SK-N-SH treated with all-trans-retinoic acid at 6 μM for 48 hours (cell line): ENCODE measurements at regions not wholly inside any gene's neighbourhood (a gene's known extent, or its start where the extent isn't known, plus 50 kb on each side); places are given as distances from the start of the nearest gene placed in this dataset.

Source experiments
- ATAC-seq: fragments of 200-7000 bp; cut with Tn5 transposase; 3 replicates; pipeline ENCODE4 v1.9.1; 2020; ENCODE audit warnings: mild to moderate bottlenecking, moderate library complexity
- ARNTL ChIP-seq: fragments of 450-650 bp; formaldehyde crosslinking; IDR thresholded peaks from 2 replicates; pipeline ENCODE4 v1.5.0; 2020; ENCODE audit warnings: low read depth, mild to moderate bottlenecking, moderate library complexity, borderline replicate concordance
- BACH2 ChIP-seq: fragments of 250-450 bp; sonication (Bioruptor Pico); IDR thresholded peaks from 2 replicates; pipeline ENCODE4 v1.9.0; 2021; ENCODE audit warnings: mild to moderate bottlenecking, borderline replicate concordance
- CREB5 ChIP-seq: fragments of 250-450 bp; sonication (Bioruptor Pico); IDR thresholded peaks from 2 replicates; pipeline ENCODE4 v1.5.1; 2020; ENCODE audit warnings: low read depth, mild to moderate bottlenecking, moderate library complexity
- CSRNP3 ChIP-seq: fragments of 250-450 bp; sonication (Bioruptor Pico); IDR thresholded peaks from 2 replicates; pipeline ENCODE4 v1.5.1; 2021; ENCODE audit warnings: mild to moderate bottlenecking, moderate library complexity
- ESRRG ChIP-seq: fragments of 250-450 bp; sonication (Bioruptor Pico); IDR thresholded peaks from 2 replicates; pipeline ENCODE4 v1.6.1; 2021; ENCODE audit warnings: mild to moderate bottlenecking
- ISL1 ChIP-seq: fragments of 250-450 bp; sonication (Bioruptor Pico); IDR thresholded peaks from 2 replicates; pipeline ENCODE4 v2.1.2; 2022; ENCODE audit warnings: mild to moderate bottlenecking, moderate library complexity
- OSR1 ChIP-seq: fragments of 250-450 bp; sonication (Bioruptor Pico); IDR thresholded peaks from 2 replicates; pipeline ENCODE4 v1.8.0; 2022; ENCODE audit warnings: moderate library complexity, mild to moderate bottlenecking, inconsistent platforms
- PATZ1 ChIP-seq: fragments of 250-450 bp; sonication (Bioruptor Pico); IDR thresholded peaks from 2 replicates; pipeline ENCODE4 v1.8.0; 2020; ENCODE audit warnings: mild to moderate bottlenecking, moderate library complexity, borderline replicate concordance
- POU6F1 ChIP-seq: fragments of 250-450 bp; sonication (Bioruptor Pico); IDR thresholded peaks from 2 replicates; pipeline ENCODE4 v1.8.0; 2021; ENCODE audit warnings: low read depth, mild to moderate bottlenecking, moderate library complexity, borderline replicate concordance
- PPARA ChIP-seq: fragments of 250-450 bp; sonication (Bioruptor Pico); IDR thresholded peaks from 2 replicates; pipeline ENCODE4 v1.5.0; 2020; ENCODE audit warnings: mild to moderate bottlenecking, borderline replicate concordance
- TCF4 ChIP-seq: fragments of 250-450 bp; sonication (Bioruptor Pico); IDR thresholded peaks from 2 replicates; pipeline ENCODE4 v1.8.0; 2021; ENCODE audit warnings: mild to moderate bottlenecking, moderate library complexity, borderline replicate concordance
- TOX ChIP-seq: fragments of 250-450 bp; sonication (Bioruptor Pico); IDR thresholded peaks from 2 replicates; pipeline ENCODE4 v1.8.0; 2021; ENCODE audit warnings: mild to moderate bottlenecking, moderate library complexity, borderline replicate concordance
- ZC3H10 ChIP-seq: fragments of 250-450 bp; sonication (Bioruptor Pico); IDR thresholded peaks from 2 replicates; pipeline ENCODE4 v1.5.1; 2021; ENCODE audit warnings: mild to moderate bottlenecking, moderate library complexity
- ZFP3 ChIP-seq: fragments of 250-450 bp; sonication (Bioruptor Pico); IDR thresholded peaks from 2 replicates; pipeline ENCODE4 v1.5.0; 2020; ENCODE audit warnings: mild to moderate bottlenecking, moderate library complexity
- ZFP30 ChIP-seq: fragments of 450-650 bp; formaldehyde crosslinking; IDR thresholded peaks from 2 replicates; pipeline ENCODE4 v1.5.0; 2022; ENCODE audit warnings: mild to moderate bottlenecking, moderate library complexity
- ZNF565 ChIP-seq: fragments of 450-650 bp; formaldehyde crosslinking; conservative IDR thresholded peaks from 2 replicates; pipeline ENCODE4 v1.5.0; 2020; ENCODE audit warnings: low read depth, mild to moderate bottlenecking, moderate library complexity
- ZNF70 ChIP-seq: fragments of 450-650 bp; formaldehyde crosslinking; IDR thresholded peaks from 2 replicates; pipeline ENCODE4 v1.5.0; 2020; ENCODE audit warnings: mild to moderate bottlenecking, moderate library complexity
- ZNF8 ChIP-seq: fragments of 450-650 bp; formaldehyde crosslinking; IDR thresholded peaks from 2 replicates; pipeline ENCODE4 v1.5.0; 2020; ENCODE audit warnings: mild to moderate bottlenecking, moderate library complexity

GRCh38 chr7:42843205-42843800 lies 68.6 kb downstream of the C7orf25 start:
- peak; percentile 99 for ATAC-seq
- TF ChIP-seq PPARA (CRISPR knock-in tag), result no peak
- TF ChIP-seq CREB5 (CRISPR knock-in tag), result no peak
- TF ChIP-seq ARNTL (CRISPR knock-in tag), result no peak
- TF ChIP-seq ZFP3 (CRISPR knock-in tag), result no peak
- no peak for TF ChIP-seq ZNF565
- no peak for TF ChIP-seq ZC3H10 (CRISPR knock-in tag)
- TF ChIP-seq ZFP30 (CRISPR knock-in tag), result no peak
- TF ChIP-seq POU6F1 (CRISPR knock-in tag), result no peak
- TF ChIP-seq ZNF8 (CRISPR knock-in tag), result no peak
- no peak for TF ChIP-seq TOX (CRISPR knock-in tag)
- no peak for TF ChIP-seq PATZ1 (CRISPR knock-in tag)
- TF ChIP-seq CSRNP3 (CRISPR knock-in tag), result no peak

- no peak for TF ChIP-seq ESRRG (CRISPR knock-in tag)
- no peak for TF ChIP-seq TCF4 (CRISPR knock-in tag)
- TF ChIP-seq, all 23 proteins: peak for 0
- no peak for ATAC-seq
Observed at GRCh38 chr7:42834676-42835075, 77.2 kb downstream of the C7orf25 start.

- no peak for TF ChIP-seq OSR1 (CRISPR knock-in tag)
- no peak for ATAC-seq
Observed at GRCh38 chr7:42833411-42833810, 78.5 kb downstream of the C7orf25 start.

- TF ChIP-seq ISL1 (CRISPR knock-in tag) (no peak), CSRNP3 (CRISPR knock-in tag) (no peak), OSR1 (CRISPR knock-in tag) (no peak), TOX (CRISPR knock-in tag) (no peak), POU6F1 (CRISPR knock-in tag) (no peak), BACH2 (no peak), CREB5 (CRISPR knock-in tag) (no peak), ZNF70 (CRISPR knock-in tag) (no peak)
- ATAC-seq, result no peak
Observed at GRCh38 chr7:42832667-42833066, 79.2 kb downstream of the C7orf25 start.
